ENCODE measurements at regions not wholly inside any gene's neighbourhood (a gene's known extent, or its start where the extent isn't known, plus 50 kb on each side); places are given as distances from the start of the nearest gene placed in this dataset.
A peak's percentile ranks its signal among the peaks of the same experiment; 100 is the strongest.

DNA sequence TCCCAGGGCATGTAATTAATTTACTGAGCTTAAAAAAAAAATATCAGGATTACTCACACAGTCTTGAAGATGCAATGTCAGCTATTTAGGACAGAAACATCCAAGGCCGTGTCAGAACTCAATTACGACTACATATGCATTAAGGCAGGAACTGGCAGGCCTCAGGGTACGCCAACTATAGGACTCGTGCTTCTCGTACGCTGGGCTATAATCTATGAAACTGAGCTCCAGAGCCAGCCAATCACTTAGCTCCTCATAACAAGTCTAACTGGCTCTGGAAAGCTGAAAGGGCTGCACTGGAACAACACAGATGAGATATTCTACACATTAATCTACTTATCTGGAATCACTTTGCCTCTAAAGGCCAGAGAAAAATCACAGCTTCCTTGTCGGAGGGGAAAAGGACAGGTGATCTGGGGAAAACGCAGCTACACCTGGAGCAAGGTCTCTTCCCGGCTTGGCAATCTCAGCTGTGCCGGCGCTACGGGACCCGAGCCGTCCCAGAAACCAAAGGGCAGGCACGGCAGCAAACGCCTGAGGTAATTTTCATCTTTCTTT, 212.0 kb downstream of the DEPDC1B start (continued):
- TF ChIP-seq, protein P1, sequence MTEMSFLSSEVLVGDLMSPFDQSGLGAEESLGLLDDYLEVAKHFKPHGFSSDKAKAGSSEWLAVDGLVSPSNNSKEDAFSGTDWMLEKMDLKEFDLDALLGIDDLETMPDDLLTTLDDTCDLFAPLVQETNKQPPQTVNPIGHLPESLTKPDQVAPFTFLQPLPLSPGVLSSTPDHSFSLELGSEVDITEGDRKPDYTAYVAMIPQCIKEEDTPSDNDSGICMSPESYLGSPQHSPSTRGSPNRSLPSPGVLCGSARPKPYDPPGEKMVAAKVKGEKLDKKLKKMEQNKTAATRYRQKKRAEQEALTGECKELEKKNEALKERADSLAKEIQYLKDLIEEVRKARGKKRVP (CRISPR knock-in tag; IDR thresholded peaks at IDR 0.05), result no peak
- TF ChIP-seq ASH2L (IDR thresholded peaks at IDR 0.05; ENCODE audit: insufficient read length, low read depth, low read length) (peak; percentile 16), ARID3A (IDR thresholded peaks at IDR 0.05; ENCODE audit: low read depth, low read length) (0 out of 2 replicates have a peak, but pooled peaks have one; percentile 7), ZNF20 (CRISPR knock-in tag; IDR thresholded peaks at IDR 0.05) (no peak), TAF1 (CRISPR knock-in tag; IDR thresholded peaks at IDR 0.05) (peak; percentile 56), ARID5B (CRISPR knock-in tag; IDR thresholded peaks at IDR 0.05) (no peak), TOPORS (CRISPR knock-in tag; IDR thresholded peaks at IDR 0.05) (no peak), ISL2 (CRISPR knock-in tag; IDR thresholded peaks at IDR 0.05) (0 out of 2 replicates have a peak, but pooled peaks have one; percentile 5), CSRNP1 (CRISPR knock-in tag; IDR thresholded peaks at IDR 0.05) (no peak), ZSCAN21 (CRISPR knock-in tag; IDR thresholded peaks at IDR 0.05; ENCODE audit: borderline replicate concordance) (0 out of 2 replicates have a peak, but pooled peaks have one; percentile 51), ZNF652 (CRISPR knock-in tag; IDR thresholded peaks at IDR 0.05; ENCODE audit: borderline replicate concordance, low read depth) (no peak), FOXC1 (CRISPR knock-in tag; IDR thresholded peaks at IDR 0.05; ENCODE audit: borderline replicate concordance) (0 out of 2 replicates have a peak, but pooled peaks have one; percentile 30), PHF8 (CRISPR knock-in tag; IDR thresholded peaks at IDR 0.05) (0 out of 2 replicates have a peak, but pooled peaks have one; percentile 28), SALL1 (CRISPR knock-in tag; IDR thresholded peaks at IDR 0.05) (peak; percentile 31; the same call in 1 of the 2 replicates), NBN (conservative IDR thresholded peaks at IDR 0.05) (no peak), FOXA1 (IDR thresholded peaks at IDR 0.05) (no peak), FOXA1 (CRISPR knock-in tag; IDR thresholded peaks at IDR 0.05) (no peak), NR2C2 (CRISPR knock-in tag; IDR thresholded peaks at IDR 0.05; ENCODE audit: borderline replicate concordance) (no peak), HOXD1 (CRISPR knock-in tag; IDR thresholded peaks at IDR 0.05) (no peak), POLR2A (IDR thresholded peaks at IDR 0.05; ENCODE audit: insufficient read depth in 1 of 2, low read depth in 2 of 2, low read length in 2 of 2) (peak in 1 of 2 experiments; percentile 58; a peak in 1 of 4 replicates)
- TF ChIP-seq, protein P2, sequence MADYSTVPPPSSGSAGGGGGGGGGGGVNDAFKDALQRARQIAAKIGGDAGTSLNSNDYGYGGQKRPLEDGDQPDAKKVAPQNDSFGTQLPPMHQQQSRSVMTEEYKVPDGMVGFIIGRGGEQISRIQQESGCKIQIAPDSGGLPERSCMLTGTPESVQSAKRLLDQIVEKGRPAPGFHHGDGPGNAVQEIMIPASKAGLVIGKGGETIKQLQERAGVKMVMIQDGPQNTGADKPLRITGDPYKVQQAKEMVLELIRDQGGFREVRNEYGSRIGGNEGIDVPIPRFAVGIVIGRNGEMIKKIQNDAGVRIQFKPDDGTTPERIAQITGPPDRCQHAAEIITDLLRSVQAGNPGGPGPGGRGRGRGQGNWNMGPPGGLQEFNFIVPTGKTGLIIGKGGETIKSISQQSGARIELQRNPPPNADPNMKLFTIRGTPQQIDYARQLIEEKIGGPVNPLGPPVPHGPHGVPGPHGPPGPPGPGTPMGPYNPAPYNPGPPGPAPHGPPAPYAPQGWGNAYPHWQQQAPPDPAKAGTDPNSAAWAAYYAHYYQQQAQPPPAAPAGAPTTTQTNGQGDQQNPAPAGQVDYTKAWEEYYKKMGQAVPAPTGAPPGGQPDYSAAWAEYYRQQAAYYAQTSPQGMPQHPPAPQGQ (CRISPR knock-in tag; IDR thresholded peaks at IDR 0.05; ENCODE audit: borderline replicate concordance), result no peak
